Mesenchymal stem cell (in vitro differentiated cells and primary cell): ENCODE measurements at regions not wholly inside any gene's neighbourhood (a gene's known extent, or its start where the extent isn't known, plus 50 kb on each side); places are given as distances from the start of the nearest gene placed in this dataset.

ENCODE experiments used
- DNase-seq: peaks from one replicate; pipeline ENCODE4 v3.0.0-alpha.2; 2013
- H2AFZ ChIP-seq: one replicate; pipeline ENCODE4 v1.6.1; 2013; ENCODE audit warnings: low read depth, mild to moderate bottlenecking, control low read depth, inconsistent platforms, low read length, moderate library complexity
- H2AK5ac ChIP-seq: 2 replicates; pipeline ENCODE4 v1.6.1; 2013; ENCODE audit warnings: low read length, moderate library complexity, mild to moderate bottlenecking, inconsistent platforms; ENCODE audit not compliant: severe bottlenecking
- H2BK120ac ChIP-seq: one replicate; pipeline ENCODE4 v1.6.1; 2013; ENCODE audit warnings: low read depth, mild to moderate bottlenecking, inconsistent platforms, low read length, moderate library complexity
- H2BK12ac ChIP-seq, 2 experiments: one replicate each; pipeline ENCODE4 v1.6.1; 2013; ENCODE audit warnings: inconsistent platforms in 2 of 2, low read length in 2 of 2, mild to moderate bottlenecking in 2 of 2, moderate library complexity in 2 of 2, control low read depth in 1 of 2
- H2BK15ac ChIP-seq: one replicate; pipeline ENCODE4 v1.6.1; 2013; ENCODE audit warnings: mild to moderate bottlenecking, low read depth, inconsistent platforms; ENCODE audit not compliant: poor library complexity, severe bottlenecking
- H2BK5ac ChIP-seq: 2 replicates; pipeline ENCODE4 v1.6.1; 2013; ENCODE audit warnings: low read depth, mild to moderate bottlenecking, low read length, control low read depth, inconsistent platforms; ENCODE audit not compliant: poor library complexity, severe bottlenecking
- H3K14ac ChIP-seq, 2 experiments: one replicate each; pipeline ENCODE4 v1.6.1; 2013; ENCODE audit warnings: inconsistent platforms in 2 of 2, low read length in 2 of 2, control low read depth in 1 of 2, mild to moderate bottlenecking in 1 of 2, moderate library complexity in 1 of 2
- H3K18ac ChIP-seq, 2 experiments: one replicate each; pipeline ENCODE4 v1.6.1; 2013; ENCODE audit warnings: inconsistent platforms in 2 of 2, low read length in 2 of 2, control low read depth in 1 of 2, low read depth in 1 of 2, mild to moderate bottlenecking in 1 of 2
- H3K23ac ChIP-seq, 2 experiments: one replicate each; pipeline ENCODE4 v1.6.1; 2013; ENCODE audit warnings: inconsistent platforms in 2 of 2, low read length in 2 of 2, mild to moderate bottlenecking in 2 of 2, moderate library complexity in 2 of 2, control low read depth in 1 of 2
- H3K27ac ChIP-seq: 2 replicates; pipeline ENCODE4 v1.5.1; 2013; ENCODE audit warnings: mild to moderate bottlenecking, moderate library complexity, low read length, control low read depth, inconsistent platforms; ENCODE audit not compliant: poor library complexity, severe bottlenecking
- H3K27me3 ChIP-seq, 2 experiments: 2 replicates each; pipeline versions ENCODE4 v1.6.1 to v1.7.0; 2013; ENCODE audit warnings: low read length in 2 of 2, mild to moderate bottlenecking in 2 of 2, moderate library complexity in 2 of 2, control low read depth in 1 of 2, inconsistent platforms in 1 of 2; ENCODE audit not compliant: control insufficient read depth in 1 of 2, insufficient read depth in 1 of 2
- H3K36me3 ChIP-seq, 2 experiments: 2 replicates each; pipeline versions ENCODE4 v1.6.1 to v1.7.0; 2013; ENCODE audit warnings: low read length in 2 of 2, control low read depth in 1 of 2, inconsistent platforms in 1 of 2, low read depth in 1 of 2, mild to moderate bottlenecking in 1 of 2; ENCODE audit not compliant: insufficient read depth in 2 of 2, control insufficient read depth in 1 of 2
- H3K4ac ChIP-seq, 2 experiments: one replicate each; pipeline ENCODE4 v1.6.1; 2013; ENCODE audit warnings: inconsistent platforms in 2 of 2, low read length in 2 of 2, mild to moderate bottlenecking in 2 of 2, moderate library complexity in 2 of 2, control low read depth in 1 of 2, low read depth in 1 of 2
- H3K4me1 ChIP-seq: 2 replicates; pipeline ENCODE4 v1.6.1; 2013; ENCODE audit warnings: low read depth, low read length, control low read depth; ENCODE audit not compliant: control insufficient read depth, insufficient read depth
- H3K4me2 ChIP-seq: 2 replicates; pipeline ENCODE4 v1.6.1; 2013; ENCODE audit warnings: low read length, mild to moderate bottlenecking, inconsistent platforms; ENCODE audit not compliant: poor library complexity, severe bottlenecking
- H3K4me3 ChIP-seq, 2 experiments: 2 replicates each; pipeline versions ENCODE4 v1.5.1 to v1.7.0; 2013; ENCODE audit warnings: low read length in 2 of 2, mild to moderate bottlenecking in 2 of 2, control low read depth in 1 of 2, low read depth in 1 of 2; ENCODE audit not compliant: insufficient read depth in 1 of 2
- H3K79me1 ChIP-seq: replicated peaks from 2 replicates; pipeline ENCODE4 v1.6.1; 2013; ENCODE audit warnings: mild to moderate bottlenecking, control low read depth, low read length, inconsistent platforms; ENCODE audit not compliant: poor library complexity, severe bottlenecking
- H3K9ac ChIP-seq: 2 replicates; pipeline ENCODE4 v1.7.0; 2013; ENCODE audit warnings: mild to moderate bottlenecking, low read length, moderate library complexity
- H3K9me3 ChIP-seq: 2 replicates; pipeline ENCODE4 v1.7.0; 2013; ENCODE audit warnings: mild to moderate bottlenecking, low read length; ENCODE audit not compliant: control insufficient read depth
- H4K8ac ChIP-seq: one replicate; pipeline ENCODE4 v1.6.1; 2013; ENCODE audit warnings: inconsistent platforms, mild to moderate bottlenecking, low read length, moderate library complexity
- H4K91ac ChIP-seq: one replicate; pipeline ENCODE4 v1.6.1; 2013; ENCODE audit warnings: mild to moderate bottlenecking, low read length, inconsistent platforms
- WGBS: methylation state at CpG from one replicate; pipeline ENCODE4 v1.1.7; 2013; ENCODE audit warnings: mixed read lengths; 5-methylcytosine and 5-hydroxymethylcytosine counted together

GRCh38 chr10:120996456-120997034 is 145.4 kb downstream of the WDR11 start:
- Histone ChIP-seq H3K79me1 (no peaks in the 10 kb centered on the region), H3K18ac (no peak overlapping the region), H2BK12ac (no peak overlapping the region), H3K4me3 (no peak overlapping the region), H3K4ac (no peak overlapping the region), H2BK15ac (no peak overlapping the region), H4K8ac (no peak overlapping the region), H2BK120ac (no peak overlapping the region), H2BK5ac (no peak overlapping the region), H2AFZ (no peak overlapping the region), H3K4me1 (no peaks in the 10 kb centered on the region), H3K9me3 (peaks cover 19% of the 10 kb centered on the region), H2AK5ac (no peak overlapping the region), H4K91ac (no peak overlapping the region), H3K4me2 (no peak overlapping the region), H3K9ac (no peak overlapping the region), H3K14ac (no peak overlapping the region), H3K27ac (no peak overlapping the region), H3K36me3 (no peaks in the 10 kb centered on the region), H3K23ac (no peak overlapping the region), H3K27me3 (no peaks in the 10 kb centered on the region)
- WGBS = 79% methylated on average over 9 of the region's 9 CpGs
- no peak for DNase-seq

GRCh38 chr10:120997313-120997712 is 146.2 kb downstream of the WDR11 start:
- no peaks in the 10 kb centered on the region for H3K27me3 ChIP-seq
- WGBS = no CpG with 5 or more reads among the region's 1 CpG
- H3K27ac ChIP-seq = no peak overlapping the region
- H3K36me3 ChIP-seq = no peaks in the 10 kb centered on the region
- no peaks in the 10 kb centered on the region for H3K4me1 ChIP-seq
- peaks cover 14% of the 10 kb centered on the region for H3K9me3 ChIP-seq
- H3K23ac ChIP-seq = no peak overlapping the region
- no peak overlapping the region for H2BK12ac ChIP-seq
- DNase-seq = no peak
- H2BK5ac ChIP-seq = no peak overlapping the region
- no peak overlapping the region for H2BK15ac ChIP-seq
- no peak overlapping the region for H3K4me3 ChIP-seq
- no peak overlapping the region for H4K91ac ChIP-seq
- H3K14ac ChIP-seq = no peak overlapping the region
- no peak overlapping the region for H2BK120ac ChIP-seq
- H3K4me2 ChIP-seq = no peak overlapping the region
- no peak overlapping the region for H3K4ac ChIP-seq
- H3K18ac ChIP-seq = no peak overlapping the region
- no peak overlapping the region for H2AFZ ChIP-seq
- no peak overlapping the region for H3K9ac ChIP-seq
- H4K8ac ChIP-seq = no peak overlapping the region
- no peak overlapping the region for H2AK5ac ChIP-seq
- H3K79me1 ChIP-seq = no peaks in the 10 kb centered on the region

GRCh38 chr10:120997756-120998155 is 146.6 kb downstream of the WDR11 start:
- no peak for DNase-seq
- Histone ChIP-seq H2BK5ac (no peak overlapping the region), H2BK15ac (no peak overlapping the region), H4K8ac (no peak overlapping the region), H3K4me3 (no peak overlapping the region), H3K27ac (no peak overlapping the region), H3K23ac (no peak overlapping the region), H3K18ac (no peak overlapping the region), H3K4me1 (no peaks in the 10 kb centered on the region), H2AK5ac (no peak overlapping the region), H3K36me3 (no peaks in the 10 kb centered on the region), H4K91ac (no peak overlapping the region), H3K9me3 (peaks cover 10% of the 10 kb centered on the region), H2BK12ac (no peak overlapping the region), H3K27me3 (no peaks in the 10 kb centered on the region), H3K79me1 (no peaks in the 10 kb centered on the region), H2AFZ (no peak overlapping the region), H3K9ac (no peak overlapping the region), H3K4ac (no peak overlapping the region), H3K4me2 (no peak overlapping the region), H2BK120ac (no peak overlapping the region), H3K14ac (no peak overlapping the region)
- 55% methylated on average over 3 of the region's 3 CpGs for WGBS

GRCh38 chr10:120998251-120998650 is 147.1 kb downstream of the WDR11 start:
- Histone ChIP-seq H3K79me1 (no peaks in the 10 kb centered on the region), H3K4me3 (no peak overlapping the region), H3K9ac (no peak overlapping the region), H3K27ac (no peak overlapping the region), H2AK5ac (no peak overlapping the region), H2BK15ac (no peak overlapping the region), H3K4me2 (no peak overlapping the region), H2BK5ac (no peak overlapping the region), H2BK12ac (no peak overlapping the region), H3K27me3 (no peaks in the 10 kb centered on the region), H3K14ac (no peak overlapping the region), H3K18ac (no peak overlapping the region), H3K9me3 (peaks cover 15% of the 10 kb centered on the region), H2AFZ (no peak overlapping the region), H3K4me1 (no peaks in the 10 kb centered on the region), H4K91ac (no peak overlapping the region), H2BK120ac (no peak overlapping the region), H4K8ac (no peak overlapping the region), H3K4ac (no peak overlapping the region), H3K23ac (no peak overlapping the region), H3K36me3 (no peaks in the 10 kb centered on the region)
- WGBS = 49% methylated on average over 5 of the region's 5 CpGs
- DNase-seq = no peak
